Esophagus (tissue), 2 donors: ENCODE measurements at regions not wholly inside any gene's neighbourhood (a gene's known extent, or its start where the extent isn't known, plus 50 kb on each side); places are given as distances from the start of the nearest gene placed in this dataset.
"Not testable (repeated sequence)": the region's sequence is repeated elsewhere in the genome, so short reads cannot be mapped to it uniquely, and the experiment has no call there.

Source experiments
- H3K27ac ChIP-seq, 2 donors: one replicate each; pipeline ENCODE4 v1.5.1; 2013; ENCODE audit warnings: low read depth in 2 of 2, mild to moderate bottlenecking in 2 of 2, inconsistent platforms in 1 of 2, low read length in 1 of 2, moderate library complexity in 1 of 2
- H3K27me3 ChIP-seq, 2 donors: one replicate each; pipeline ENCODE4 v1.6.1; 2013; ENCODE audit warnings: low read length in 2 of 2, control low read depth in 1 of 2, mild to moderate bottlenecking in 1 of 2; ENCODE audit not compliant: insufficient read depth in 2 of 2, control insufficient read depth in 1 of 2
- H3K36me3 ChIP-seq, 2 donors: one replicate each; pipeline ENCODE4 v1.6.1; 2013; ENCODE audit warnings: low read length in 1 of 2; ENCODE audit not compliant: control insufficient read depth in 2 of 2, insufficient read depth in 2 of 2
- H3K4me1 ChIP-seq, 2 donors: one replicate each; pipeline ENCODE4 v1.6.1; 2013; ENCODE audit warnings: low read length in 1 of 2; ENCODE audit not compliant: control insufficient read depth in 2 of 2, insufficient read depth in 2 of 2
- H3K4me3 ChIP-seq, 2 donors: one replicate each; pipeline ENCODE4 v1.5.1; 2013; ENCODE audit warnings: low read length in 2 of 2, mild to moderate bottlenecking in 2 of 2, low read depth in 1 of 2, moderate library complexity in 1 of 2
- H3K9me3 ChIP-seq, 2 donors: one replicate each; pipeline ENCODE4 v1.6.1; 2013; ENCODE audit warnings: mild to moderate bottlenecking in 2 of 2, low read depth in 1 of 2, low read length in 1 of 2, moderate library complexity in 1 of 2; ENCODE audit not compliant: control insufficient read depth in 2 of 2, insufficient read depth in 1 of 2
- WGBS, 2 donors: extraction: QIAGEN DNeasy Blood & Tissue Kit; methylation state at CpG; one replicate each; pipeline ENCODE4 v1.1.7; 2013; 5-methylcytosine and 5-hydroxymethylcytosine counted together
- donor health status: healthy with polysubstance abuse.
- donor health status: Bipolar disorder and iron deficiency.

- WGBS, 2 donors: 54 to 55% methylated on average over 8 of the region's 8 CpGs
- H3K9me3 ChIP-seq: no peaks in the 10 kb centered on the region
- H3K4me3 ChIP-seq: no peak overlapping the region
- no peaks in the 10 kb centered on the region for H3K36me3 ChIP-seq
- no peaks in the 10 kb centered on the region for H3K27me3 ChIP-seq
- H3K4me1 ChIP-seq: no peaks in the 10 kb centered on the region
- H3K27ac ChIP-seq: no peak overlapping the region
Observed at GRCh38 chr12:30296486-30296885, 399.2 kb downstream of the IPO8 start.

- 26 to 44% methylated on average over 1 of the region's 1 CpG for WGBS, 2 donors
- H3K36me3 ChIP-seq: no peaks in the 10 kb centered on the region
Observed at GRCh38 chr12:30286345-30286926, 409.2 kb downstream of the IPO8 start.

GRCh38 chr12:30278401-30278800 is 417.3 kb downstream of the IPO8 start:
- Histone ChIP-seq H3K9me3 (no peaks in the 10 kb centered on the region), H3K4me1 (no peaks in the 10 kb centered on the region), H3K36me3 (no peaks in the 10 kb centered on the region), H3K27ac (no peak overlapping the region), H3K4me3 (no peak overlapping the region), H3K27me3 (no peaks in the 10 kb centered on the region)

More at GRCh38 chr12:30286345-30286926, 409.2 kb downstream of the IPO8 start:
- Histone ChIP-seq H3K9me3 (no peaks in the 10 kb centered on the region), H3K27me3 (no peaks in the 10 kb centered on the region), H3K27ac (no peak overlapping the region), H3K4me3 (no peak overlapping the region), H3K4me1 (no peaks in the 10 kb centered on the region)

- H3K27me3 ChIP-seq, H3K36me3 ChIP-seq, H3K9me3 ChIP-seq, H3K27ac ChIP-seq, H3K4me1 ChIP-seq, H3K4me3 ChIP-seq: not testable (repeated sequence)
- 46 to 67% methylated on average over 1 of the region's 1 CpG for WGBS, 2 donors
Observed at GRCh38 chr12:30272515-30272914, 423.2 kb downstream of the IPO8 start.

GRCh38 chr12:30269496-30269895 is 426.2 kb downstream of the IPO8 start:
- Histone ChIP-seq H3K27ac (no peak overlapping the region), H3K4me3 (no peak overlapping the region), H3K4me1 (no peaks in the 10 kb centered on the region), H3K36me3 (no peaks in the 10 kb centered on the region), H3K9me3 (peaks cover 0 to 7% of the 10 kb centered on the region in 2 donors), H3K27me3 (no peaks in the 10 kb centered on the region)

GRCh38 chr12:30268041-30268440 is 427.6 kb downstream of the IPO8 start:
- H3K27me3 ChIP-seq: no peaks in the 10 kb centered on the region
- no peak overlapping the region for H3K4me3 ChIP-seq
- WGBS, 2 donors: 71 to 72% methylated on average over 2 of the region's 2 CpGs
- no peaks in the 10 kb centered on the region for H3K4me1 ChIP-seq
- peaks cover 0 to 7% of the 10 kb centered on the region in 2 donors for H3K9me3 ChIP-seq
- H3K36me3 ChIP-seq: no peaks in the 10 kb centered on the region
- H3K27ac ChIP-seq: no peak overlapping the region

GRCh38 chr12:30263434-30263833 is 432.2 kb downstream of the IPO8 start:
- Histone ChIP-seq H3K36me3 (no peaks in the 10 kb centered on the region), H3K27ac (no peak overlapping the region), H3K27me3 (no peaks in the 10 kb centered on the region), H3K4me3 (no peak overlapping the region), H3K9me3 (no peaks in the 10 kb centered on the region), H3K4me1 (no peaks in the 10 kb centered on the region)
- 63 to 66% methylated on average over 2 of the region's 2 CpGs for WGBS, 2 donors

- Histone ChIP-seq H3K27ac (no peak overlapping the region), H3K9me3 (no peaks in the 10 kb centered on the region), H3K4me1 (no peaks in the 10 kb centered on the region), H3K36me3 (no peaks in the 10 kb centered on the region), H3K4me3 (no peak overlapping the region), H3K27me3 (no peaks in the 10 kb centered on the region)
- WGBS, 2 donors: 41 to 83% methylated on average over 1 of the region's 1 CpG
Observed at GRCh38 chr12:30257618-30258017, 438.1 kb downstream of the IPO8 start.

- Histone ChIP-seq H3K4me1 (no peaks in the 10 kb centered on the region), H3K36me3 (no peaks in the 10 kb centered on the region), H3K9me3 (no peaks in the 10 kb centered on the region), H3K4me3 (no peak overlapping the region), H3K27me3 (no peaks in the 10 kb centered on the region), H3K27ac (no peak overlapping the region)
- WGBS, 2 donors: 76 to 82% methylated on average over 5 of the region's 5 CpGs
Observed at GRCh38 chr12:30251546-30251945, 444.1 kb downstream of the IPO8 start.

GRCh38 chr12:30243426-30243825 is 452.2 kb downstream of the IPO8 start:
- Histone ChIP-seq H3K27me3 (no peaks in the 10 kb centered on the region), H3K4me3 (no peak overlapping the region), H3K4me1 (no peaks in the 10 kb centered on the region), H3K9me3 (no peaks in the 10 kb centered on the region), H3K27ac (no peak overlapping the region), H3K36me3 (no peaks in the 10 kb centered on the region)
- WGBS, 2 donors: 82 to 87% methylated on average over 2 of the region's 2 CpGs
